ENCODE measurements at regions not wholly inside any gene's neighbourhood (a gene's known extent, or its start where the extent isn't known, plus 50 kb on each side); places are given as distances from the start of the nearest gene placed in this dataset.

GRCh38 chr18:47716632-47717185, 213.8 kb downstream of the SMAD2 start:
- H3K27ac ChIP-seq: no peak overlapping the region
- H3K27me3 ChIP-seq: no peaks in the 10 kb centered on the region
- H3K36me3 ChIP-seq: no peaks in the 10 kb centered on the region
- intact Hi-C loops (cut with DNase I): no loop called here
- H3K9me3 ChIP-seq: no peaks in the 10 kb centered on the region
- no peak for TF ChIP-seq CTCF (IDR thresholded peaks at IDR 0.05)
- H3K4me1 ChIP-seq: no peaks in the 10 kb centered on the region
- H3K4me3 ChIP-seq: no peak overlapping the region
- DNase-seq (no peak), ATAC-seq (no peak)
- 43% methylated on average over 6 of the region's 6 CpGs for WGBS (ENCODE audit: insufficient coverage, low coverage, low lambda C conversion rate, missing lambda C conversion rate)

DNA sequence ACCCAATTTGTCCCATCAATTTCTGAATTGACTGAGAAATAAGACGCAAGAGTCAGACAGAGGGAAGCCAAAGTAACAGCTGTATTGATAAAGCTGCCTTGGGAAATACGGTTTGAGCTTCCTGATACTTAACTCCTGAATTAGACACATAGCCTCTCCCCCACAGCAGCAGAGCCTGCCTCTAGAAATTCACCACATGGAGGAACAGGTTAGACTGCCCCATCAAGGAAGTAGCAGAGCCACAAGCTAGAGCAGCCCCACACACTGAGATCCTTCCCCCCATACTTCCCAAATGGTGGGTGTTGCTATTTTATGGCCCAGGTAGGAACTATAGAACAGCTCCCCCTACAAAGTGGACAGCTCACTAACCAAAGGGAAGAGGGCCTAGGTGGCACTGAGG, 220.0 kb downstream of the SMAD2 start:
- no peak for ATAC-seq
- DNase-seq: no peak
- intact Hi-C loops (cut with DNase I): no loop called here
- Histone ChIP-seq H3K27ac (no peak overlapping the region), H3K4me1 (no peaks in the 10 kb centered on the region), H3K27me3 (no peaks in the 10 kb centered on the region), H3K4me3 (no peak overlapping the region), H3K36me3 (no peaks in the 10 kb centered on the region), H3K9me3 (no peaks in the 10 kb centered on the region)
- 82% methylated on average over 2 of the region's 2 CpGs for WGBS (ENCODE audit: insufficient coverage, low coverage, low lambda C conversion rate, missing lambda C conversion rate)
- no peak for TF ChIP-seq POLR2A (IDR thresholded peaks at IDR 0.05)

GRCh38 chr18:47709556-47709955, 220.9 kb downstream of the SMAD2 start:
- Histone ChIP-seq H3K9me3 (no peaks in the 10 kb centered on the region), H3K27me3 (no peaks in the 10 kb centered on the region), H3K36me3 (no peaks in the 10 kb centered on the region), H3K4me1 (no peaks in the 10 kb centered on the region), H3K4me3 (no peak overlapping the region), H3K27ac (no peak overlapping the region)
- TF ChIP-seq POLR2A (IDR thresholded peaks at IDR 0.05): no peak
- TF ChIP-seq CTCF (IDR thresholded peaks at IDR 0.05): no peak
- WGBS (ENCODE audit: insufficient coverage, low coverage, low lambda C conversion rate, missing lambda C conversion rate): 40% methylated on average over 2 of the region's 4 CpGs
- DNase-seq: no peak
- intact Hi-C loops (cut with DNase I): no loop called here
- no peak for ATAC-seq

DNA sequence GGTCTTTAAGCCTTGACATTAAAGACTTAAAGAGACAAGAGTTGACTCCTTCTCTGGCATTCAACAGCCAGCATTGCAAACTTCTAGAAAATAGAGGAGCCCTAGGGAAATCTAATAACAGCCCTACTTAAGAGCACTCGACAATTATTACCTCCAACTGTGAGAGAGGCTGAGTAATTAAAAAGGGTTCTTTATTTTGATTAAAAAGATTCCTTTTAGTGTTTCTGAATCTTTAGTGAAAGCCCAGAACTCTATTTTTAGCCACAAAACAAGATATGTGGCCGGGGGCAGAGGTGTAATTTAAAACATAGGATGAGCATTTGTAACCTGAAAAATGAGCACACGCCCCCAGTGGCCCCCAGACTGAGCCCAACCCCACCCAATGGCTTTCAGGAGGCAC, 222.3 kb downstream of the SMAD2 start:
- Histone ChIP-seq H3K36me3 (no peaks in the 10 kb centered on the region), H3K4me1 (no peaks in the 10 kb centered on the region), H3K4me3 (no peak overlapping the region), H3K27me3 (no peaks in the 10 kb centered on the region), H3K9me3 (no peaks in the 10 kb centered on the region), H3K27ac (no peak overlapping the region)
- TF ChIP-seq CTCF (IDR thresholded peaks at IDR 0.05) (no peak), POLR2A (IDR thresholded peaks at IDR 0.05) (no peak)
- 67% methylated on average over 3 of the region's 3 CpGs for WGBS (ENCODE audit: insufficient coverage, low coverage, low lambda C conversion rate, missing lambda C conversion rate)
- intact Hi-C loops (cut with DNase I): no loop called here
- ATAC-seq: no peak
- DNase-seq: no peak

GRCh38 chr18:47701134-47701533, 229.3 kb downstream of the SMAD2 start:
- no peaks in the 10 kb centered on the region for H3K36me3 ChIP-seq
- intact Hi-C loops (cut with DNase I): no loop called here
- H3K9me3 ChIP-seq: no peaks in the 10 kb centered on the region
- ATAC-seq (no peak), DNase-seq (no peak)
- H3K4me1 ChIP-seq: no peaks in the 10 kb centered on the region
- no peaks in the 10 kb centered on the region for H3K27me3 ChIP-seq
- no peak overlapping the region for H3K27ac ChIP-seq
- WGBS (ENCODE audit: insufficient coverage, low coverage, low lambda C conversion rate, missing lambda C conversion rate): 45% methylated on average over 6 of the region's 6 CpGs
- TF ChIP-seq POLR2A (IDR thresholded peaks at IDR 0.05): no peak
- no peak for TF ChIP-seq CTCF (IDR thresholded peaks at IDR 0.05)
- no peak overlapping the region for H3K4me3 ChIP-seq

All from right lobe of liver (tissue), 6 donors.